SK-N-SH treated with all-trans-retinoic acid at 6 μM for 48 hours (cell line): ENCODE measurements at regions not wholly inside any gene's neighbourhood (a gene's known extent, or its start where the extent isn't known, plus 50 kb on each side); places are given as distances from the start of the nearest gene placed in this dataset.

Experiments
- ARNTL ChIP-seq: fragments of 450-650 bp; formaldehyde crosslinking; IDR thresholded peaks from 2 replicates; pipeline ENCODE4 v1.5.0; 2020; ENCODE audit warnings: low read depth, mild to moderate bottlenecking, moderate library complexity, borderline replicate concordance
- OSR1 ChIP-seq: fragments of 250-450 bp; sonication (Bioruptor Pico); IDR thresholded peaks from 2 replicates; pipeline ENCODE4 v1.8.0; 2022; ENCODE audit warnings: moderate library complexity, mild to moderate bottlenecking, inconsistent platforms
- PPARA ChIP-seq: fragments of 250-450 bp; sonication (Bioruptor Pico); IDR thresholded peaks from 2 replicates; pipeline ENCODE4 v1.5.0; 2020; ENCODE audit warnings: mild to moderate bottlenecking, borderline replicate concordance
- ZFP30 ChIP-seq: fragments of 450-650 bp; formaldehyde crosslinking; IDR thresholded peaks from 2 replicates; pipeline ENCODE4 v1.5.0; 2022; ENCODE audit warnings: mild to moderate bottlenecking, moderate library complexity
- TF ChIP-seq, protein P1 (sequence below): fragments of 250-450 bp; sonication (Bioruptor Pico); IDR thresholded peaks from 2 replicates; pipeline ENCODE4 v1.5.1; 2020; ENCODE audit warnings: low read depth, mild to moderate bottlenecking, moderate library complexity
- TF ChIP-seq, protein P2 (sequence below): fragments of 250-450 bp; sonication (Bioruptor Pico); IDR thresholded peaks from 2 replicates; pipeline ENCODE4 v1.8.0; 2021; ENCODE audit warnings: low read depth, mild to moderate bottlenecking, moderate library complexity, borderline replicate concordance
- TF ChIP-seq, protein P3 (sequence below): fragments of 250-450 bp; sonication (Bioruptor Pico); IDR thresholded peaks from 2 replicates; pipeline ENCODE4 v1.5.0; 2020; ENCODE audit warnings: mild to moderate bottlenecking, moderate library complexity
- TF ChIP-seq, protein P4 (sequence below): fragments of 250-450 bp; sonication (Bioruptor Pico); IDR thresholded peaks from 2 replicates; pipeline ENCODE4 v1.8.0; 2020; ENCODE audit warnings: mild to moderate bottlenecking, moderate library complexity, borderline replicate concordance

DNA sequence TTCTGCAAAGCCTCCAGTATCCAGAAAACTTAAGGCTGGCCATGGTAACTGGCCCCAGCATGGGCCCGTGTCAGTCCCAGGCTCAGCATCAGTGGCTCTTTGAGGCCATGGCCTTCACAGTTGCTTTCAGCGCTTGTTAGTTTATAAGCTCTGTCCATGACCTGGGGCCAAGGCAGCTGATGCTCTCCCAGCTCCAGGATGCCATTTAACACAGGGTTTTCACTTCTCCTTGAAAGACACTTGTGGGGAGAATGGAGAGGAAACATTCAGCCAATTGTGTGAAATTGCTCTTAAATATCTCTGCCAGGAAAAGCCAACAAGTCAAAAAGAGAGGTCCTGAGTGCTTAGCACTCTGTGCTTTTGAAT is 321.3 kb downstream of the FOXO1 start:
- TF ChIP-seq OSR1 (CRISPR knock-in tag) (no peak), PPARA (no peak), ZFP30 (no peak), ARNTL (CRISPR knock-in tag) (no peak)
- TF ChIP-seq, protein P1, sequence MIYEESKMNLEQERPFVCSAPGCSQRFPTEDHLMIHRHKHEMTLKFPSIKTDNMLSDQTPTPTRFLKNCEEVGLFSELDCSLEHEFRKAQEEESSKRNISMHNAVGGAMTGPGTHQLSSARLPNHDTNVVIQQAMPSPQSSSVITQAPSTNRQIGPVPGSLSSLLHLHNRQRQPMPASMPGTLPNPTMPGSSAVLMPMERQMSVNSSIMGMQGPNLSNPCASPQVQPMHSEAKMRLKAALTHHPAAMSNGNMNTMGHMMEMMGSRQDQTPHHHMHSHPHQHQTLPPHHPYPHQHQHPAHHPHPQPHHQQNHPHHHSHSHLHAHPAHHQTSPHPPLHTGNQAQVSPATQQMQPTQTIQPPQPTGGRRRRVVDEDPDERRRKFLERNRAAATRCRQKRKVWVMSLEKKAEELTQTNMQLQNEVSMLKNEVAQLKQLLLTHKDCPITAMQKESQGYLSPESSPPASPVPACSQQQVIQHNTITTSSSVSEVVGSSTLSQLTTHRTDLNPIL = no peak
- TF ChIP-seq, protein P2, sequence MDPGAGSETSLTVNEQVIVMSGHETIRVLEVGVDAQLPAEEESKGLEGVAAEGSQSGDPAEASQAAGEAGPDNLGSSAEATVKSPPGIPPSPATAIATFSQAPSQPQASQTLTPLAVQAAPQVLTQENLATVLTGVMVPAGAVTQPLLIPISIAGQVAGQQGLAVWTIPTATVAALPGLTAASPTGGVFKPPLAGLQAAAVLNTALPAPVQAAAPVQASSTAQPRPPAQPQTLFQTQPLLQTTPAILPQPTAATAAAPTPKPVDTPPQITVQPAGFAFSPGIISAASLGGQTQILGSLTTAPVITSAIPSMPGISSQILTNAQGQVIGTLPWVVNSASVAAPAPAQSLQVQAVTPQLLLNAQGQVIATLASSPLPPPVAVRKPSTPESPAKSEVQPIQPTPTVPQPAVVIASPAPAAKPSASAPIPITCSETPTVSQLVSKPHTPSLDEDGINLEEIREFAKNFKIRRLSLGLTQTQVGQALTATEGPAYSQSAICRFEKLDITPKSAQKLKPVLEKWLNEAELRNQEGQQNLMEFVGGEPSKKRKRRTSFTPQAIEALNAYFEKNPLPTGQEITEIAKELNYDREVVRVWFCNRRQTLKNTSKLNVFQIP (CRISPR knock-in tag) = no peak
- TF ChIP-seq, protein P3, sequence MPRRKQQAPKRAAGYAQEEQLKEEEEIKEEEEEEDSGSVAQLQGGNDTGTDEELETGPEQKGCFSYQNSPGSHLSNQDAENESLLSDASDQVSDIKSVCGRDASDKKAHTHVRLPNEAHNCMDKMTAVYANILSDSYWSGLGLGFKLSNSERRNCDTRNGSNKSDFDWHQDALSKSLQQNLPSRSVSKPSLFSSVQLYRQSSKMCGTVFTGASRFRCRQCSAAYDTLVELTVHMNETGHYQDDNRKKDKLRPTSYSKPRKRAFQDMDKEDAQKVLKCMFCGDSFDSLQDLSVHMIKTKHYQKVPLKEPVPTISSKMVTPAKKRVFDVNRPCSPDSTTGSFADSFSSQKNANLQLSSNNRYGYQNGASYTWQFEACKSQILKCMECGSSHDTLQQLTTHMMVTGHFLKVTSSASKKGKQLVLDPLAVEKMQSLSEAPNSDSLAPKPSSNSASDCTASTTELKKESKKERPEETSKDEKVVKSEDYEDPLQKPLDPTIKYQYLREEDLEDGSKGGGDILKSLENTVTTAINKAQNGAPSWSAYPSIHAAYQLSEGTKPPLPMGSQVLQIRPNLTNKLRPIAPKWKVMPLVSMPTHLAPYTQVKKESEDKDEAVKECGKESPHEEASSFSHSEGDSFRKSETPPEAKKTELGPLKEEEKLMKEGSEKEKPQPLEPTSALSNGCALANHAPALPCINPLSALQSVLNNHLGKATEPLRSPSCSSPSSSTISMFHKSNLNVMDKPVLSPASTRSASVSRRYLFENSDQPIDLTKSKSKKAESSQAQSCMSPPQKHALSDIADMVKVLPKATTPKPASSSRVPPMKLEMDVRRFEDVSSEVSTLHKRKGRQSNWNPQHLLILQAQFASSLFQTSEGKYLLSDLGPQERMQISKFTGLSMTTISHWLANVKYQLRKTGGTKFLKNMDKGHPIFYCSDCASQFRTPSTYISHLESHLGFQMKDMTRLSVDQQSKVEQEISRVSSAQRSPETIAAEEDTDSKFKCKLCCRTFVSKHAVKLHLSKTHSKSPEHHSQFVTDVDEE (CRISPR knock-in tag) = no peak
- TF ChIP-seq, protein P4, sequence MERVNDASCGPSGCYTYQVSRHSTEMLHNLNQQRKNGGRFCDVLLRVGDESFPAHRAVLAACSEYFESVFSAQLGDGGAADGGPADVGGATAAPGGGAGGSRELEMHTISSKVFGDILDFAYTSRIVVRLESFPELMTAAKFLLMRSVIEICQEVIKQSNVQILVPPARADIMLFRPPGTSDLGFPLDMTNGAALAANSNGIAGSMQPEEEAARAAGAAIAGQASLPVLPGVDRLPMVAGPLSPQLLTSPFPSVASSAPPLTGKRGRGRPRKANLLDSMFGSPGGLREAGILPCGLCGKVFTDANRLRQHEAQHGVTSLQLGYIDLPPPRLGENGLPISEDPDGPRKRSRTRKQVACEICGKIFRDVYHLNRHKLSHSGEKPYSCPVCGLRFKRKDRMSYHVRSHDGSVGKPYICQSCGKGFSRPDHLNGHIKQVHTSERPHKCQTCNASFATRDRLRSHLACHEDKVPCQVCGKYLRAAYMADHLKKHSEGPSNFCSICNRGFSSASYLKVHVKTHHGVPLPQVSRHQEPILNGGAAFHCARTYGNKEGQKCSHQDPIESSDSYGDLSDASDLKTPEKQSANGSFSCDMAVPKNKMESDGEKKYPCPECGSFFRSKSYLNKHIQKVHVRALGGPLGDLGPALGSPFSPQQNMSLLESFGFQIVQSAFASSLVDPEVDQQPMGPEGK = no peak
